Left lung (tissue), 4 donors: ENCODE measurements at regions not wholly inside any gene's neighbourhood (a gene's known extent, or its start where the extent isn't known, plus 50 kb on each side); places are given as distances from the start of the nearest gene placed in this dataset.
A peak's percentile ranks its signal among the peaks of the same experiment; 100 is the strongest.

Source experiments
- ATAC-seq: fragments of 200-7000 bp; cut with Tn5 transposase; one replicate; pipeline ENCODE4 v1.9.1; 2020; ENCODE audit warnings: moderate library complexity
- DNase-seq, 4 donors: peaks; one replicate each; pipeline ENCODE4 v3.0.0-alpha.2; 2013 to 2020
- H3K27ac ChIP-seq, 2 donors: fragments of 200-600 bp; sonication (generic) in 1 of 2; one replicate each; pipeline versions ENCODE4 v1.5.0 to v1.8.0; 2020 to 2021
- H3K27me3 ChIP-seq, 2 donors: fragments of 200-600 bp; sonication (generic) in 1 of 2; one replicate each; pipeline versions ENCODE4 v1.5.0 to v1.8.0; 2020 to 2021
- H3K36me3 ChIP-seq, 2 donors: fragments of 200-600 bp; sonication (generic) in 1 of 2; one replicate each; pipeline versions ENCODE4 v1.5.0 to v1.8.0; 2020 to 2021
- H3K4me1 ChIP-seq, 2 donors: fragments of 200-600 bp; one replicate each; pipeline ENCODE4 v1.8.0; 2021
- H3K4me3 ChIP-seq, 2 donors: fragments of 200-600 bp; sonication (generic) in 1 of 2; one replicate each; pipeline versions ENCODE4 v1.5.0 to v1.8.0; 2020 to 2021; ENCODE audit warnings: mild to moderate bottlenecking in 1 of 2
- H3K9me3 ChIP-seq, 2 donors: fragments of 200-600 bp; sonication (generic) in 1 of 2; one replicate each; pipeline versions ENCODE4 v1.5.0 to v1.8.0; 2020 to 2021
- CTCF ChIP-seq, 2 donors: fragments of 200-600 bp; sonication (generic) in 1 of 2; IDR thresholded peaks; one replicate each; pipeline versions ENCODE4 v1.5.0 to v1.8.0; 2021; ENCODE audit warnings: antibody characterized with exemption in 2 of 2
- intact Hi-C, 2 donors: fragments of 100-400 bp; cut with DNase I; formaldehyde crosslinking; loops; one replicate each; pipeline versions ENCODE4 v1.11.2 to v1.14.2; 2022
- donor health status: DM: no; HTN: yes; CAD: no.
- donor health status: DM: no; HTN: no; CAD: no.

- peak; percentile 83 for ATAC-seq
- Histone ChIP-seq H3K36me3 (no peaks in the 10 kb centered on the region), H3K9me3 (peaks cover 0 to 22% of the 10 kb centered on the region in 2 donors), H3K4me1 (no peaks in the 10 kb centered on the region), H3K27me3 (peaks cover 0 to 23% of the 10 kb centered on the region in 2 donors), H3K4me3 (no peak overlapping the region), H3K27ac (no peak overlapping the region)
- DNase-seq, result peak in 2 of 4 donors; percentile 37 to 84
- intact Hi-C loops, result no loop called here
- no peak for TF ChIP-seq CTCF (IDR thresholded peaks at IDR 0.05)
Observed at GRCh38 chr1:29991025-29991424, 732.4 kb downstream of the MATN1 start.

GRCh38 chr1:29990304-29990703 is 733.1 kb downstream of the MATN1 start:
- intact Hi-C loops, result no loop called here
- no peak for TF ChIP-seq CTCF (IDR thresholded peaks at IDR 0.05)
- Histone ChIP-seq H3K27ac (no peak overlapping the region), H3K4me1 (no peaks in the 10 kb centered on the region), H3K9me3 (peaks cover 0 to 21% of the 10 kb centered on the region in 2 donors), H3K27me3 (peaks cover 0 to 23% of the 10 kb centered on the region in 2 donors), H3K4me3 (no peak overlapping the region), H3K36me3 (no peaks in the 10 kb centered on the region)
- DNase-seq, result no peak
- ATAC-seq, result no peak

- no peak overlapping the region for H3K27ac ChIP-seq
- no peaks in the 10 kb centered on the region for H3K9me3 ChIP-seq
- no peaks in the 10 kb centered on the region for H3K36me3 ChIP-seq
- peaks cover 0 to 29% of the 10 kb centered on the region in 2 donors for H3K27me3 ChIP-seq
- intact Hi-C loops, result no loop called here
- TF ChIP-seq CTCF (IDR thresholded peaks at IDR 0.05), result no peak
- H3K4me3 ChIP-seq, result no peak overlapping the region
- H3K4me1 ChIP-seq, result no peaks in the 10 kb centered on the region
- ATAC-seq, result peak; percentile 63
- DNase-seq, result no peak
Observed at GRCh38 chr1:29986986-29987385, 736.4 kb downstream of the MATN1 start.

GRCh38 chr1:29985606-29985945 is 737.8 kb downstream of the MATN1 start:
- H3K4me3 ChIP-seq, result no peak overlapping the region
- H3K9me3 ChIP-seq, result no peaks in the 10 kb centered on the region
- no peaks in the 10 kb centered on the region for H3K36me3 ChIP-seq
- ATAC-seq (no peak), DNase-seq (no peak)
- no peaks in the 10 kb centered on the region for H3K4me1 ChIP-seq
- no peak for TF ChIP-seq CTCF (IDR thresholded peaks at IDR 0.05)
- intact Hi-C loops, result no loop called here
- peaks cover 0 to 23% of the 10 kb centered on the region in 2 donors for H3K27me3 ChIP-seq
- H3K27ac ChIP-seq, result peak overlapping the region in 1 of 2 donors; percentile 48

- DNase-seq, result peak in 1 of 4 donors; percentile 64
- Histone ChIP-seq H3K27ac (peak overlapping the region in 1 of 2 donors; percentile 48), H3K9me3 (no peaks in the 10 kb centered on the region), H3K4me3 (no peak overlapping the region), H3K27me3 (peaks cover 0 to 17% of the 10 kb centered on the region in 2 donors), H3K36me3 (no peaks in the 10 kb centered on the region), H3K4me1 (no peaks in the 10 kb centered on the region)
- peak; percentile 80 for ATAC-seq
- TF ChIP-seq CTCF (IDR thresholded peaks at IDR 0.05), result no peak
- intact Hi-C loops, result no loop called here
Observed at GRCh38 chr1:29984862-29985605, 738.4 kb downstream of the MATN1 start.
